Ramos (cell line): ENCODE measurements at regions not wholly inside any gene's neighbourhood (a gene's known extent, or its start where the extent isn't known, plus 50 kb on each side); places are given as distances from the start of the nearest gene placed in this dataset.

Experiments
- in situ Hi-C: fragments of 300-500 bp; cut with MboI; formaldehyde crosslinking; loops from one replicate; pipeline ENCODE4 v1.14.3; 2022; ENCODE audit warnings: low sequenced_read_pairs; ENCODE audit not compliant: unreplicated experiment

- in situ Hi-C loops: no loop called here
These were observed 609.0 kb downstream of the IRS1 start for GRCh38 chr2:226190479-226191252.

GRCh38 chr2:226189061-226189460, 610.6 kb downstream of the IRS1 start:
- in situ Hi-C loops: no loop called here

GRCh38 chr2:226187616-226188015, 612.0 kb downstream of the IRS1 start:
- in situ Hi-C loops: no loop called here

GRCh38 chr2:226187156-226187555, 612.5 kb downstream of the IRS1 start:
- in situ Hi-C loops: no loop called here

- in situ Hi-C loops: no loop called here
These were observed 613.9 kb downstream of the IRS1 start for GRCh38 chr2:226185616-226186211.

GRCh38 chr2:226184940-226185615, 614.5 kb downstream of the IRS1 start:
- in situ Hi-C loops: no loop called here

GRCh38 chr2:226184540-226184939, 615.1 kb downstream of the IRS1 start:
- in situ Hi-C loops: no loop called here

GRCh38 chr2:226183550-226183949, 616.1 kb downstream of the IRS1 start:
- in situ Hi-C loops: no loop called here

- in situ Hi-C loops: no loop called here
These were observed 616.6 kb downstream of the IRS1 start for GRCh38 chr2:226183033-226183432.

- in situ Hi-C loops: no loop called here
These were observed 617.7 kb downstream of the IRS1 start for GRCh38 chr2:226181909-226182308.

GRCh38 chr2:226180281-226180884, 619.2 kb downstream of the IRS1 start:
- in situ Hi-C loops: no loop called here

GRCh38 chr2:226179010-226179409, 620.6 kb downstream of the IRS1 start:
- in situ Hi-C loops: no loop called here

GRCh38 chr2:226176283-226176984, 623.2 kb downstream of the IRS1 start:
- in situ Hi-C loops: no loop called here

GRCh38 chr2:226174390-226174789, 625.2 kb downstream of the IRS1 start:
- in situ Hi-C loops: no loop called here

- in situ Hi-C loops: no loop called here
These were observed 626.7 kb downstream of the IRS1 start for GRCh38 chr2:226172939-226173338.

GRCh38 chr2:226172309-226172708, 627.3 kb downstream of the IRS1 start:
- in situ Hi-C loops: no loop called here

GRCh38 chr2:226169751-226170581, 629.7 kb downstream of the IRS1 start:
- in situ Hi-C loops: no loop called here

- in situ Hi-C loops: no loop called here
These were observed 631.0 kb downstream of the IRS1 start for GRCh38 chr2:226168496-226169160.

GRCh38 chr2:226164512-226164911, 635.1 kb downstream of the IRS1 start:
- in situ Hi-C loops: no loop called here
